GM18909 (cell line): ENCODE measurements at regions not wholly inside any gene's neighbourhood (a gene's known extent, or its start where the extent isn't known, plus 50 kb on each side); places are given as distances from the start of the nearest gene placed in this dataset.

Source experiments
- ATAC-seq: cut with Tn5 transposase; IDR thresholded peaks from one replicate; pipeline ENCODE4 v1.9.1; 2021; ENCODE audit warnings: mild to moderate bottlenecking; ENCODE audit not compliant: unreplicated experiment, poor library complexity

GRCh38 chr1:214974002-214974401 lies 108.5 kb upstream of the KCNK2 start:
- ATAC-seq: no peak

GRCh38 chr1:214976665-214977064 lies 105.9 kb upstream of the KCNK2 start:
- ATAC-seq: no peak

- no peak for ATAC-seq
Measured at GRCh38 chr1:214977110-214977509, 105.4 kb upstream of the KCNK2 start.

GRCh38 chr1:214977700-214978374 lies 104.7 kb upstream of the KCNK2 start:
- no peak for ATAC-seq

GRCh38 chr1:214979191-214979590 lies 103.3 kb upstream of the KCNK2 start:
- ATAC-seq: no peak

GRCh38 chr1:214980921-214981320 lies 101.6 kb upstream of the KCNK2 start:
- no peak for ATAC-seq

- no peak for ATAC-seq
Measured at GRCh38 chr1:214983126-214983869, 99.2 kb upstream of the KCNK2 start.

- ATAC-seq: no peak
Measured at GRCh38 chr1:214989341-214989740, 93.2 kb upstream of the KCNK2 start.

- ATAC-seq: no peak
Measured at GRCh38 chr1:214990619-214991018, 91.9 kb upstream of the KCNK2 start.

GRCh38 chr1:214991691-214992315 lies 90.7 kb upstream of the KCNK2 start:
- ATAC-seq: no peak

- ATAC-seq: no peak
Measured at GRCh38 chr1:214993419-214993818, 89.1 kb upstream of the KCNK2 start.

GRCh38 chr1:214997685-214998084 lies 84.9 kb upstream of the KCNK2 start:
- no peak for ATAC-seq

GRCh38 chr1:215001419-215002021 lies 81.0 kb upstream of the KCNK2 start:
- peak; percentile 94 for ATAC-seq

GRCh38 chr1:215002471-215002870 lies 80.1 kb upstream of the KCNK2 start:
- ATAC-seq: no peak

GRCh38 chr1:215003686-215004085 lies 78.9 kb upstream of the KCNK2 start:
- ATAC-seq: no peak

GRCh38 chr1:215004121-215004827 lies 78.3 kb upstream of the KCNK2 start:
- ATAC-seq: no peak

GRCh38 chr1:215005078-215005477 lies 77.5 kb upstream of the KCNK2 start:
- no peak for ATAC-seq

- ATAC-seq: no peak
Measured at GRCh38 chr1:215005656-215006345, 76.7 kb upstream of the KCNK2 start.

GRCh38 chr1:215007880-215008279 lies 74.7 kb upstream of the KCNK2 start:
- ATAC-seq: no peak

GRCh38 chr1:215018555-215018954 lies 64.0 kb upstream of the KCNK2 start:
- no peak for ATAC-seq
